ENCODE measurements at regions not wholly inside any gene's neighbourhood (a gene's known extent, or its start where the extent isn't known, plus 50 kb on each side); places are given as distances from the start of the nearest gene placed in this dataset.
A peak's percentile ranks its signal among the peaks of the same experiment; 100 is the strongest.
"Not testable (repeated sequence)": the region's sequence is repeated elsewhere in the genome, so short reads cannot be mapped to it uniquely, and the experiment has no call there.

DNA sequence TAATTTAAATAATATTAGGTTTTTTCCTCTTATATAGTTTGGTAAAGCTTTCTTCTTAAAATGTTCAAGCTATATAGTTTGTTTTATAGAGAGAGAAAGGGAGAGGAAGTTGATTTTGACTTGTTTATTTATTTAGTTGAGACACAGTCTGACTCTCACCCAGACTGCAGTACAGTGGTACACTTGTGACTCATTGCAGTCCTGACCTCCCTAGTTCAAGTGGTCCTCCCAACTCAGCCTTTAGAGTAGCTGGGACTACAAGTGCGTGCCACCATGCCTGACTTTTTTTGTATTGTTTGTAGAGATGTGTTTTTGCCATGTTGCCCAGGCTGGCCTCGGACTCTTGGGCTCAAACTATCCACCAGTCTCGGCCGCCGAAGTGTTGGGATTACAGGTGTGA lies 187.4 kb upstream of the TGIF2LY start:
- not testable (repeated sequence) for DNase-seq

DNA sequence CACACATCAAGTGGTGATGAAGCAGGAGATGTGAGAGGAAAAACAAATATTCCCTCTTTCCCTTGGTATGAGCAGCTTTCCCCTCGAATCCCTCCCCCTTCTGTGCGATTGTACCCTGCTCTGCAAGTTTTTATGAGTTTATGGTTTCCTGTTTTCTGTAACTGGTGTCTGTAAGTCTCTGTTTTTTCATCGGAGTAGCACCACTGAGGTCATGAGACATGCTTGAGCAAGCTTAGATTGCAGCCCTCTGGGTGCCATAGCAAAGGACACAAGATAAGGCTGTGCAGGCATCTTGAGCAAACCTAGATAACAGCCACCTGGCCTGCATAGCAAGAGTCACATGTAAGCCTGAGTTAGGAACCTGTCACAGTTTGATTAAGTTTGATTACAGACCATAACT lies 174.6 kb upstream of the TGIF2LY start:
- DNase-seq = not testable (repeated sequence)

- DNase-seq = peak; percentile 20
These were observed 173.3 kb upstream of the TGIF2LY start for GRCh38 chrY:3405585-3405984.

- DNase-seq = not testable (repeated sequence)
These were observed 171.9 kb upstream of the TGIF2LY start for GRCh38 chrY:3406896-3407452.

DNA sequence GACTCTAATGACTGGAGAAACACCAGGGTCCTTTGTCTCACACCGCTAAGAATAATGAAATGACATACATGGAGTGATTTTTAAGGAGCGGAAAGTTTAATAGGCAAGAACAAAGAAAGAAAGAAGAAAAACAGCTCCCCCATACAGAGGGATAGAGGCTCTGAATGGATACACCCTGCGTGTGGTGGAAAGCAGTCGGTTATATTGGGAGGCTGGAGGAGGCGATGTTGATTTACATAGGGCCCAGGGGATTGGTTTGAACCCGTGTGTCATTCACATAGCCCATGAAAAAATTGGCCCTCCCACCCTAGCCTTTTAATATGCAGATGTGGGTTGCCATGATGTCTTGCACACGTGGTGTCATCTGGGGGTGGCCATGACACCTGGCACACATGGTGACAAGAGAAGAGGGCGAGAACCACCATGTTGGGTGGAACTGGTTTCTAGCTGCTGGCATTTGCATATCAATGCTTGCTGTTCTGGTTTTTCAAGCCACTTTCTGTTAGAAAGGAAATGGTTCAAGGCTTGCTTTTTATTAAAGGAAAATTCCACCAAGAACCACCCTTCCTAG lies 168.5 kb upstream of the TGIF2LY start:
- DNase-seq = not testable (repeated sequence)
